ENCODE measurements at regions not wholly inside any gene's neighbourhood (a gene's known extent, or its start where the extent isn't known, plus 50 kb on each side); places are given as distances from the start of the nearest gene placed in this dataset.
"Not testable (repeated sequence)": the region's sequence is repeated elsewhere in the genome, so short reads cannot be mapped to it uniquely, and the experiment has no call there.

- Histone ChIP-seq H3K4me1 (ENCODE audit: insufficient read depth, low read length) (peaks cover 3% of the 10 kb centered on the region; the same call in 1 of the 2 replicates), H3K36me3 (ENCODE audit: insufficient read depth, low read depth, low read length) (no peaks in the 10 kb centered on the region), H3K9me3 (ENCODE audit: insufficient read depth, low read depth, low read length) (no peaks in the 10 kb centered on the region), H3K4me3 (ENCODE audit: low read length) (no peak overlapping the region), H3K9ac (ENCODE audit: low read depth, low read length) (no peak overlapping the region), H3K27ac (ENCODE audit: low read length) (no peak overlapping the region), H3K27me3 (ENCODE audit: insufficient read depth, low read length) (no peaks in the 10 kb centered on the region)
Observed at GRCh38 chr5:4022056-4022670, 426.5 kb downstream of the IRX1 start.

GRCh38 chr5:4023091-4023752 is 427.6 kb downstream of the IRX1 start:
- H3K27ac ChIP-seq (ENCODE audit: low read length) = no peak overlapping the region
- H3K4me3 ChIP-seq (ENCODE audit: low read length) = no peak overlapping the region
- no peaks in the 10 kb centered on the region for H3K27me3 ChIP-seq (ENCODE audit: insufficient read depth, low read length)
- H3K9me3 ChIP-seq (ENCODE audit: insufficient read depth, low read depth, low read length) = no peaks in the 10 kb centered on the region
- no peaks in the 10 kb centered on the region for H3K36me3 ChIP-seq (ENCODE audit: insufficient read depth, low read depth, low read length)
- peaks cover 3% of the 10 kb centered on the region; the same call in 1 of the 2 replicates for H3K4me1 ChIP-seq (ENCODE audit: insufficient read depth, low read length)
- H3K9ac ChIP-seq (ENCODE audit: low read depth, low read length) = no peak overlapping the region

GRCh38 chr5:4023753-4024335 is 428.2 kb downstream of the IRX1 start:
- Histone ChIP-seq H3K27ac (ENCODE audit: low read length) (no peak overlapping the region), H3K9me3 (ENCODE audit: insufficient read depth, low read depth, low read length) (no peaks in the 10 kb centered on the region), H3K4me3 (ENCODE audit: low read length) (no peak overlapping the region)

GRCh38 chr5:4027088-4027734 is 431.6 kb downstream of the IRX1 start:
- no peak overlapping the region for H3K9ac ChIP-seq (ENCODE audit: low read depth, low read length)
- no peaks in the 10 kb centered on the region for H3K27me3 ChIP-seq (ENCODE audit: insufficient read depth, low read length)
- no peak overlapping the region for H3K4me3 ChIP-seq (ENCODE audit: low read length)
- H3K27ac ChIP-seq (ENCODE audit: low read length) = no peak overlapping the region
- H3K36me3 ChIP-seq (ENCODE audit: insufficient read depth, low read depth, low read length) = no peaks in the 10 kb centered on the region
- no peaks in the 10 kb centered on the region for H3K4me1 ChIP-seq (ENCODE audit: insufficient read depth, low read length)
- H3K9me3 ChIP-seq (ENCODE audit: insufficient read depth, low read depth, low read length) = no peaks in the 10 kb centered on the region

More at GRCh38 chr5:4023753-4024335, 428.2 kb downstream of the IRX1 start:
- H3K36me3 ChIP-seq (ENCODE audit: insufficient read depth, low read depth, low read length) = no peaks in the 10 kb centered on the region
- no peak overlapping the region for H3K9ac ChIP-seq (ENCODE audit: low read depth, low read length)
- H3K4me1 ChIP-seq (ENCODE audit: insufficient read depth, low read length) = no peaks in the 10 kb centered on the region
- H3K27me3 ChIP-seq (ENCODE audit: insufficient read depth, low read length) = no peaks in the 10 kb centered on the region

- no peak overlapping the region for H3K4me3 ChIP-seq (ENCODE audit: low read length)
- no peaks in the 10 kb centered on the region for H3K36me3 ChIP-seq (ENCODE audit: insufficient read depth, low read depth, low read length)
- no peak overlapping the region for H3K27ac ChIP-seq (ENCODE audit: low read length)
- H3K9me3 ChIP-seq (ENCODE audit: insufficient read depth, low read depth, low read length) = no peaks in the 10 kb centered on the region
- H3K27me3 ChIP-seq (ENCODE audit: insufficient read depth, low read length) = no peaks in the 10 kb centered on the region
- no peak overlapping the region for H3K9ac ChIP-seq (ENCODE audit: low read depth, low read length)
- H3K4me1 ChIP-seq (ENCODE audit: insufficient read depth, low read length) = no peaks in the 10 kb centered on the region
Observed at GRCh38 chr5:4028384-4028783, 432.8 kb downstream of the IRX1 start.

- not testable (repeated sequence) for H3K9me3 ChIP-seq (ENCODE audit: insufficient read depth, low read depth, low read length); H3K27me3 ChIP-seq (ENCODE audit: insufficient read depth, low read length); H3K27ac ChIP-seq (ENCODE audit: low read length)
Observed at GRCh38 chr5:4033546-4033945, 437.9 kb downstream of the IRX1 start.

GRCh38 chr5:4036861-4037260 is 441.2 kb downstream of the IRX1 start:
- Histone ChIP-seq H3K4me3 (ENCODE audit: low read length) (no peak overlapping the region), H3K9ac (ENCODE audit: low read depth, low read length) (no peak overlapping the region), H3K36me3 (ENCODE audit: insufficient read depth, low read depth, low read length) (no peaks in the 10 kb centered on the region), H3K9me3 (ENCODE audit: insufficient read depth, low read depth, low read length) (no peaks in the 10 kb centered on the region), H3K4me1 (ENCODE audit: insufficient read depth, low read length) (no peaks in the 10 kb centered on the region), H3K27ac (ENCODE audit: low read length) (no peak overlapping the region), H3K27me3 (ENCODE audit: insufficient read depth, low read length) (no peaks in the 10 kb centered on the region)

More at GRCh38 chr5:4033546-4033945, 437.9 kb downstream of the IRX1 start:
- H3K4me1 ChIP-seq (ENCODE audit: insufficient read depth, low read length); H3K4me3 ChIP-seq (ENCODE audit: low read length); H3K36me3 ChIP-seq (ENCODE audit: insufficient read depth, low read depth, low read length); H3K9ac ChIP-seq (ENCODE audit: low read depth, low read length): not testable (repeated sequence)

- no peaks in the 10 kb centered on the region for H3K27me3 ChIP-seq (ENCODE audit: insufficient read depth, low read length)
Observed at GRCh38 chr5:4038994-4039393, 443.4 kb downstream of the IRX1 start.

GRCh38 chr5:4042311-4042710 is 446.7 kb downstream of the IRX1 start:
- H3K9me3 ChIP-seq (ENCODE audit: insufficient read depth, low read depth, low read length) = no peaks in the 10 kb centered on the region
- H3K9ac ChIP-seq (ENCODE audit: low read depth, low read length) = no peak overlapping the region
- H3K4me3 ChIP-seq (ENCODE audit: low read length) = no peak overlapping the region

More at GRCh38 chr5:4038994-4039393, 443.4 kb downstream of the IRX1 start:
- Histone ChIP-seq H3K36me3 (ENCODE audit: insufficient read depth, low read depth, low read length) (no peaks in the 10 kb centered on the region), H3K4me3 (ENCODE audit: low read length) (no peak overlapping the region), H3K4me1 (ENCODE audit: insufficient read depth, low read length) (no peaks in the 10 kb centered on the region), H3K9me3 (ENCODE audit: insufficient read depth, low read depth, low read length) (no peaks in the 10 kb centered on the region), H3K9ac (ENCODE audit: low read depth, low read length) (no peak overlapping the region), H3K27ac (ENCODE audit: low read length) (no peak overlapping the region)

GRCh38 chr5:4043135-4043534 is 447.5 kb downstream of the IRX1 start:
- no peaks in the 10 kb centered on the region for H3K4me1 ChIP-seq (ENCODE audit: insufficient read depth, low read length)
- H3K9ac ChIP-seq (ENCODE audit: low read depth, low read length) = no peak overlapping the region
- H3K4me3 ChIP-seq (ENCODE audit: low read length) = no peak overlapping the region
- no peak overlapping the region for H3K27ac ChIP-seq (ENCODE audit: low read length)
- no peaks in the 10 kb centered on the region for H3K27me3 ChIP-seq (ENCODE audit: insufficient read depth, low read length)
- no peaks in the 10 kb centered on the region for H3K9me3 ChIP-seq (ENCODE audit: insufficient read depth, low read depth, low read length)
- H3K36me3 ChIP-seq (ENCODE audit: insufficient read depth, low read depth, low read length) = no peaks in the 10 kb centered on the region

More at GRCh38 chr5:4042311-4042710, 446.7 kb downstream of the IRX1 start:
- Histone ChIP-seq H3K36me3 (ENCODE audit: insufficient read depth, low read depth, low read length) (no peaks in the 10 kb centered on the region), H3K27ac (ENCODE audit: low read length) (no peak overlapping the region), H3K4me1 (ENCODE audit: insufficient read depth, low read length) (no peaks in the 10 kb centered on the region), H3K27me3 (ENCODE audit: insufficient read depth, low read length) (no peaks in the 10 kb centered on the region)

- H3K27me3 ChIP-seq (ENCODE audit: insufficient read depth, low read length) = no peaks in the 10 kb centered on the region
- H3K27ac ChIP-seq (ENCODE audit: low read length) = no peak overlapping the region
- H3K9me3 ChIP-seq (ENCODE audit: insufficient read depth, low read depth, low read length) = no peaks in the 10 kb centered on the region
- no peak overlapping the region for H3K9ac ChIP-seq (ENCODE audit: low read depth, low read length)
- H3K4me3 ChIP-seq (ENCODE audit: low read length) = no peak overlapping the region
- H3K36me3 ChIP-seq (ENCODE audit: insufficient read depth, low read depth, low read length) = no peaks in the 10 kb centered on the region
- H3K4me1 ChIP-seq (ENCODE audit: insufficient read depth, low read length) = peaks cover 3% of the 10 kb centered on the region; the same call in 1 of the 2 replicates
Observed at GRCh38 chr5:4044881-4045280, 449.2 kb downstream of the IRX1 start.

Measured in iPS-20b (cell line).